Muscle of arm (tissue), 1 donor: ENCODE measurements at regions not wholly inside any gene's neighbourhood (a gene's known extent, or its start where the extent isn't known, plus 50 kb on each side); places are given as distances from the start of the nearest gene placed in this dataset.
A peak's percentile ranks its signal among the peaks of the same experiment; 100 is the strongest.
"Not testable (repeated sequence)": the region's sequence is repeated elsewhere in the genome, so short reads cannot be mapped to it uniquely, and the experiment has no call there.

Source experiments
- DNase-seq: peaks from one replicate; pipeline ENCODE4 v3.0.0-alpha.2; 2013

- no peak for DNase-seq
Measured at GRCh38 chr11:15660496-15660895, 545.8 kb downstream of the INSC start.

GRCh38 chr11:15662285-15662684 is 547.6 kb downstream of the INSC start:
- DNase-seq: no peak

GRCh38 chr11:15663777-15664218 is 549.1 kb downstream of the INSC start:
- no peak for DNase-seq

- DNase-seq: no peak
Measured at GRCh38 chr11:15665368-15665871, 550.7 kb downstream of the INSC start.

- DNase-seq: no peak
Measured at GRCh38 chr11:15667127-15667725, 552.5 kb downstream of the INSC start.

GRCh38 chr11:15668718-15669117 is 554.0 kb downstream of the INSC start:
- DNase-seq: no peak

- no peak for DNase-seq
Measured at GRCh38 chr11:15670520-15671070, 555.9 kb downstream of the INSC start.

GRCh38 chr11:15671216-15671615 is 556.5 kb downstream of the INSC start:
- DNase-seq: no peak

GRCh38 chr11:15672825-15673224 is 558.1 kb downstream of the INSC start:
- DNase-seq: no peak

- no peak for DNase-seq
Measured at GRCh38 chr11:15673408-15673831, 558.7 kb downstream of the INSC start.

- no peak for DNase-seq
Measured at GRCh38 chr11:15674756-15675155, 560.0 kb downstream of the INSC start.

- no peak for DNase-seq
Measured at GRCh38 chr11:15675683-15676082, 561.0 kb downstream of the INSC start.

- no peak for DNase-seq
Measured at GRCh38 chr11:15677181-15677580, 562.5 kb downstream of the INSC start.

- DNase-seq: no peak
Measured at GRCh38 chr11:15683528-15683927, 568.8 kb downstream of the INSC start.

- peak; percentile 44 for DNase-seq
Measured at GRCh38 chr11:15685306-15685705, 570.6 kb downstream of the INSC start.

GRCh38 chr11:15686259-15686658 is 571.5 kb downstream of the INSC start:
- DNase-seq: not testable (repeated sequence)

GRCh38 chr11:15687342-15687741 is 572.6 kb downstream of the INSC start:
- no peak for DNase-seq

- DNase-seq: peak; percentile 42
Measured at GRCh38 chr11:15688351-15688792, 573.6 kb downstream of the INSC start.

- DNase-seq: no peak
Measured at GRCh38 chr11:15690320-15690719, 575.6 kb downstream of the INSC start.

GRCh38 chr11:15692739-15693138 is 578.0 kb downstream of the INSC start:
- DNase-seq: no peak

GRCh38 chr11:15695096-15695721 is 580.5 kb downstream of the INSC start:
- DNase-seq: no peak

- DNase-seq: no peak
Measured at GRCh38 chr11:15696069-15696468, 581.3 kb downstream of the INSC start.
